ENCODE measurements at regions not wholly inside any gene's neighbourhood (a gene's known extent, or its start where the extent isn't known, plus 50 kb on each side); places are given as distances from the start of the nearest gene placed in this dataset.

DNA sequence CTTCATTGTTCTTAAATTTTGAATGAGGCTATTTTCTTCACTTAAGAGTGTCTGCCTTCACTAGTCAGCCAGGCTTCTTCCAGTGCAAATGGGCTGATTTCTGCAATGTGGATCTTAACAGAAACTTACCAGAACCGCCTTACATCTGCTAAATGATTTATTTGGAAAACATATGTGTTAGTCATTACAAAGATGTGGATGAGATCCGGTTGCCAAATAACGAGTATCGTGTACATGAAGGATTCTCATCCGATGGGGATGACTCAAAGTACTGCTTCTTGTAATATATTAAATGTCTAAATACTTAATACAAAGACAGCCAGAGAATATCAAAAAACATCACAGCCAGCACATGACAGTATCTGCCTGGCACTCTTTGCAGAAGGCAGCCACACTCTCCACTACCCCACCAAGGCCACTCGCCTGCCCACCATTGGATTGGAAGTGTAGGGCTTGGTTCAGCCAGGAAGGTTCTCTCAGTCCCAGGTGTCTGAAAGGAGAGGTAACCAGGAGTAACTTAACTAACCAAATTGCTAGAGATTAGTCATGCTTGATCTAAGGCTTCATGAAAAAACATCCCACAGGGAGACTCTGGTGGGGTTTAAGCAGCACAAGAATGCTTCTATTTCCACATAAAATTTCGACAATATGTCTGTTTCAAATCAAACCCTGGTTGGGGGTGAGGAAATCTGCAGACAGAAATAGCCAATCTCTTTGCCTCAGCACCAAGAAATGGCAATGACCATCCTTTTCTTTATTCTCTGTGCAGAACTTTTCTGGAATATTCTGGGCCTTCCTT is 174.8 kb downstream of the GADD45G start:
- ATAC-seq (no peak), DNase-seq (no peak)
- Mint-ChIP-seq H3K27ac (no peak overlapping the region), H3K36me3 (no peaks in the 10 kb centered on the region), H3K9me3 (ENCODE audit: low read depth) (no peaks in the 10 kb centered on the region), H3K4me3 (no peak overlapping the region), H3K27me3 (peaks cover 23% of the 10 kb centered on the region), H3K4me1 (no peaks in the 10 kb centered on the region)
- CTCF ChIA-PET: no interaction called here

- CTCF ChIA-PET: no interaction called here
- ATAC-seq (no peak), DNase-seq (no peak)
- no peak overlapping the region for H3K4me3 Mint-ChIP-seq
- H3K9me3 Mint-ChIP-seq (ENCODE audit: low read depth): no peaks in the 10 kb centered on the region
- H3K4me1 Mint-ChIP-seq: no peaks in the 10 kb centered on the region
- H3K36me3 Mint-ChIP-seq: no peaks in the 10 kb centered on the region
- H3K27me3 Mint-ChIP-seq: peaks cover 28% of the 10 kb centered on the region
- H3K27ac Mint-ChIP-seq: no peak overlapping the region
Measured at GRCh38 chr9:89780959-89781358, 176.1 kb downstream of the GADD45G start.

DNA sequence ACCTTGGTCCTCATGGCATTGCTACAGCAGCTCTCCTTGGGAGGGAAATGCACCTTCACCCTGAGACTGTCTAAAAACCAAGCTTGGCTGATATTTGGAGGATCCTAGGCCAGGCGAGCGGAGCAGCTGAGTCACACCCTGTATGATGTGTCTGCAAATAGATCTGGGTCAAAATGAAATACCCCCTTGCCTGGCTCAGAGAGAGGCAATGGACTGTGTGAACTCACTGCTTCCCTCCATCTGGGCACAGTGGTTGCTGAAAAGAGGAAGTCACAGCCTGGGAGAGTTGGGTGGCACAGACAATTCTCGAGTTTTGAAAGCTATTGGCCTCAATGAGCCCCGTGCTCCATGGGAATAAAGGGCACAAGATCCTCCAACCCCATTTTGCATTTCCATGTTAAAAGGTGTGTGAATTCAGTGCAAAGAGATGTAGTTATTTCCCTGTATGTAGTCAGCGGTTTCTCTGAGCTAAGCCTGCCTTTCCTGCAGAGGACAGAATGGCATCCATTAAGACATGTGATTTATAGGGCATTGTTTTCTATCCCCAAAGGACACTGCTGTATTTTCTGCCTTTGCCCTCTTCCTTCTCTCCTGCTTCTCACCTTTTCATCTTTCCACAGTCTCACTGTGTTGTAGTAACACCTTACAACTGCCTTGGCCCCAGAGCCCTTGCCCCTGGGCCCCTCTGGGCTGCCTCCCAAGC is 177.2 kb downstream of the GADD45G start:
- Mint-ChIP-seq H3K4me3 (no peak overlapping the region), H3K36me3 (no peaks in the 10 kb centered on the region), H3K9me3 (ENCODE audit: low read depth) (no peaks in the 10 kb centered on the region), H3K4me1 (no peaks in the 10 kb centered on the region), H3K27ac (no peak overlapping the region), H3K27me3 (peaks cover 38% of the 10 kb centered on the region)
- DNase-seq: no peak
- CTCF ChIA-PET: interaction anchor here (0.7 kb wide), 1 partner anchor 179 kb away, joined by 4 read pairs; no protein-coding TSS in a partner anchor
- ATAC-seq: no peak

DNA sequence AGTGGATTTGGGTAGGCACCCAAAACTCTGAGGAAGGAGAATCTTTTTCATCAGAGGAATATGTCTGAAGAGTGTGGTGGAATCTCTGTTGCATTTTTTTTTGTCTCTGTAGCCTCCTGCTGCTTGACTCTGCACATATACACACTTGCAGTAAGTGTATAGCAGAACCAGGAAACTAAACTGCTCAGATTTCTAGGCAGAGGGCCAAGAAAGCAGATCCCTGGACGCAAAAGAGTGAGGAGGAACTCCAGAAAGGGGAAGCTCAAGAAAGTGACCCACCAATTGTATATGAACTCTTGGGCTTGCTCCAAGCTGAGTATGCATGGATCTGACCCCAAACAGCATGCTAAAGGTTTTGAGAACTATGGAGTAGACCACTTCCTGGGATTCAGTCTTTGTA is 181.8 kb downstream of the GADD45G start:
- H3K36me3 Mint-ChIP-seq: no peaks in the 10 kb centered on the region
- H3K27me3 Mint-ChIP-seq: peaks cover 39% of the 10 kb centered on the region
- no peaks in the 10 kb centered on the region for H3K9me3 Mint-ChIP-seq (ENCODE audit: low read depth)
- H3K27ac Mint-ChIP-seq: no peak overlapping the region
- DNase-seq: no peak
- CTCF ChIA-PET: no interaction called here
- H3K4me3 Mint-ChIP-seq: no peak overlapping the region
- H3K4me1 Mint-ChIP-seq: no peaks in the 10 kb centered on the region
- ATAC-seq: no peak

GRCh38 chr9:89787595-89787994 is 182.8 kb downstream of the GADD45G start:
- H3K27me3 Mint-ChIP-seq: peaks cover 39% of the 10 kb centered on the region

DNA sequence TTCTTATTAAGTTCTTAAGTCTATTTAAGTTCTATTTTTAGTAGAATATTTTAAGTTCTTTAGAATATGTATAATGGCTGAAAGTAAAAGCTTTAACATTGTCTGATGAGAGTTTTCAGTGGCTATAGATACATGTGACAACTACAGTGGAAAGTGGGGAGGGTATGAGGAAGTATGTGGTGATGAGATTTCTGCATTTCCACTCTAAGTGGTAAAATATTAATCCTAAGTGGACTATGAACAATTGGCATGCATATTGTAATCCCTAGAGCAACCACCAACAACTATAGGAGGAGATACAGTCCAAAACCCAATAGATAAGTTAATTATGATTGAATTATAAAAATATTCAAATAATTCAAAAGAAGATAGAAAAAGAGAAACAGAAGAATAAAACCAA is 183.6 kb downstream of the GADD45G start:
- peaks cover 41% of the 10 kb centered on the region for H3K27me3 Mint-ChIP-seq
- no peaks in the 10 kb centered on the region for H3K4me1 Mint-ChIP-seq
- no peak for DNase-seq
- H3K9me3 Mint-ChIP-seq (ENCODE audit: low read depth): no peaks in the 10 kb centered on the region
- CTCF ChIA-PET: no interaction called here
- no peaks in the 10 kb centered on the region for H3K36me3 Mint-ChIP-seq
- H3K4me3 Mint-ChIP-seq: no peak overlapping the region
- no peak for ATAC-seq
- no peak overlapping the region for H3K27ac Mint-ChIP-seq

More at GRCh38 chr9:89787595-89787994, 182.8 kb downstream of the GADD45G start:
- Mint-ChIP-seq H3K9me3 (ENCODE audit: low read depth) (no peaks in the 10 kb centered on the region), H3K27ac (no peak overlapping the region), H3K4me1 (no peaks in the 10 kb centered on the region), H3K4me3 (no peak overlapping the region), H3K36me3 (no peaks in the 10 kb centered on the region)
- CTCF ChIA-PET: no interaction called here
- no peak for ATAC-seq
- DNase-seq: no peak

DNA sequence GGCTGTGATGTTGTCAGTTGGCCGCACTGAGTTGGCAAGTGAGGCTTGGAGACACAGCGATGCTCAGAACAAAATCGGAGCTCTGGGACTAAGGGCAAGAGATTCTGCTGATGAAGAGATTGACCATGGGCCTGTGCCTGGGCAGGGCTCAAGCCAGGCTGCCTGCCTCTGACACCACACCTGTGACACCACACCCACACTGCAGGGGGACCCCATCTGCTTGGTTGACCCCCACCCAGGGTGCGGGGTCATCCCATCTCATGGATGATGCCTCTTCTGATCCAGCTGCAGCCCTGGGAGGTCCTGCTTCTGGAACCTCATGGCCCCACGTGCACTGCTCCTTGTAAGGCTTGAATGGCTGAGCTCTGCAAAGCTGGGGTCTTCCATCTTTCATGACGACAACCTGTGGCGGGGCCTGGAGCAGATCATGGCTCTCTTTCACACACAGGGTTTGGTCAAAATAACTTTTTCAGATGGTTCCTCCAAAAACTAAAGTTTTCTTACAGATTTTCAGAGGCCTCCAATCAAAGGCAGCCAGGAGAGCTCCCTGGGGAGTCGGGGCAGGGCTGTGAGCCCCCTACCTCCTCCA is 185.2 kb downstream of the GADD45G start:
- peaks cover 37% of the 10 kb centered on the region for H3K27me3 Mint-ChIP-seq
- DNase-seq: no peak
- H3K36me3 Mint-ChIP-seq: no peaks in the 10 kb centered on the region
- H3K27ac Mint-ChIP-seq: no peak overlapping the region
- no peaks in the 10 kb centered on the region for H3K4me1 Mint-ChIP-seq
- CTCF ChIA-PET: no interaction called here
- H3K4me3 Mint-ChIP-seq: no peak overlapping the region
- H3K9me3 Mint-ChIP-seq (ENCODE audit: low read depth): no peaks in the 10 kb centered on the region
- ATAC-seq: no peak

- H3K27me3 Mint-ChIP-seq: peaks cover 35% of the 10 kb centered on the region
- CTCF ChIA-PET: no interaction called here
- no peak overlapping the region for H3K27ac Mint-ChIP-seq
- H3K36me3 Mint-ChIP-seq: no peaks in the 10 kb centered on the region
- H3K4me1 Mint-ChIP-seq: no peaks in the 10 kb centered on the region
- no peak for DNase-seq
- no peak for ATAC-seq
- no peak overlapping the region for H3K4me3 Mint-ChIP-seq
- H3K9me3 Mint-ChIP-seq (ENCODE audit: low read depth): no peaks in the 10 kb centered on the region
Measured at GRCh38 chr9:89790542-89791109, 185.8 kb downstream of the GADD45G start.

- no peaks in the 10 kb centered on the region for H3K9me3 Mint-ChIP-seq (ENCODE audit: low read depth)
- ATAC-seq: no peak
- H3K4me1 Mint-ChIP-seq: no peaks in the 10 kb centered on the region
- CTCF ChIA-PET: no interaction called here
- H3K36me3 Mint-ChIP-seq: no peaks in the 10 kb centered on the region
- no peak for DNase-seq
- H3K4me3 Mint-ChIP-seq: no peak overlapping the region
- H3K27me3 Mint-ChIP-seq: peaks cover 28% of the 10 kb centered on the region
- no peak overlapping the region for H3K27ac Mint-ChIP-seq
Measured at GRCh38 chr9:89791754-89792153, 186.9 kb downstream of the GADD45G start.

GRCh38 chr9:89792189-89793123 is 187.6 kb downstream of the GADD45G start:
- Mint-ChIP-seq H3K36me3 (no peaks in the 10 kb centered on the region), H3K27me3 (peaks cover 21% of the 10 kb centered on the region), H3K4me3 (no peak overlapping the region), H3K27ac (no peak overlapping the region), H3K4me1 (no peaks in the 10 kb centered on the region), H3K9me3 (ENCODE audit: low read depth) (no peaks in the 10 kb centered on the region)
- ATAC-seq (no peak), DNase-seq (no peak)
- CTCF ChIA-PET: no interaction called here

GRCh38 chr9:89793124-89793495 is 188.3 kb downstream of the GADD45G start:
- CTCF ChIA-PET: interaction anchor here (0.6 kb wide), 1 partner anchor 21 kb away, joined by 5 read pairs; no protein-coding TSS in a partner anchor
- H3K36me3 Mint-ChIP-seq: no peaks in the 10 kb centered on the region
- ATAC-seq: no peak
- H3K4me3 Mint-ChIP-seq: no peak overlapping the region
- H3K4me1 Mint-ChIP-seq: no peaks in the 10 kb centered on the region
- no peaks in the 10 kb centered on the region for H3K9me3 Mint-ChIP-seq (ENCODE audit: low read depth)
- no peak overlapping the region for H3K27ac Mint-ChIP-seq
- DNase-seq: no peak
- H3K27me3 Mint-ChIP-seq: peaks cover 15% of the 10 kb centered on the region

- Mint-ChIP-seq H3K36me3 (no peaks in the 10 kb centered on the region), H3K27me3 (peaks cover 14% of the 10 kb centered on the region), H3K27ac (no peak overlapping the region), H3K4me3 (no peak overlapping the region), H3K9me3 (ENCODE audit: low read depth) (no peaks in the 10 kb centered on the region), H3K4me1 (no peaks in the 10 kb centered on the region)
- ATAC-seq: no peak
- no peak for DNase-seq
- CTCF ChIA-PET: interaction anchor here (0.6 kb wide), 1 partner anchor 20 kb away, joined by 5 read pairs; no protein-coding TSS in a partner anchor
Measured at GRCh38 chr9:89793551-89793950, 188.7 kb downstream of the GADD45G start.

- CTCF ChIA-PET: no interaction called here
- ATAC-seq (no peak), DNase-seq (no peak)
- no peaks in the 10 kb centered on the region for H3K4me1 Mint-ChIP-seq
- no peak overlapping the region for H3K4me3 Mint-ChIP-seq
- H3K36me3 Mint-ChIP-seq: no peaks in the 10 kb centered on the region
- H3K27me3 Mint-ChIP-seq: peaks cover 5% of the 10 kb centered on the region
- H3K9me3 Mint-ChIP-seq (ENCODE audit: low read depth): no peaks in the 10 kb centered on the region
- no peak overlapping the region for H3K27ac Mint-ChIP-seq
Measured at GRCh38 chr9:89794918-89795317, 190.1 kb downstream of the GADD45G start.
